ENCODE measurements at regions not wholly inside any gene's neighbourhood (a gene's known extent, or its start where the extent isn't known, plus 50 kb on each side); places are given as distances from the start of the nearest gene placed in this dataset.

DNA sequence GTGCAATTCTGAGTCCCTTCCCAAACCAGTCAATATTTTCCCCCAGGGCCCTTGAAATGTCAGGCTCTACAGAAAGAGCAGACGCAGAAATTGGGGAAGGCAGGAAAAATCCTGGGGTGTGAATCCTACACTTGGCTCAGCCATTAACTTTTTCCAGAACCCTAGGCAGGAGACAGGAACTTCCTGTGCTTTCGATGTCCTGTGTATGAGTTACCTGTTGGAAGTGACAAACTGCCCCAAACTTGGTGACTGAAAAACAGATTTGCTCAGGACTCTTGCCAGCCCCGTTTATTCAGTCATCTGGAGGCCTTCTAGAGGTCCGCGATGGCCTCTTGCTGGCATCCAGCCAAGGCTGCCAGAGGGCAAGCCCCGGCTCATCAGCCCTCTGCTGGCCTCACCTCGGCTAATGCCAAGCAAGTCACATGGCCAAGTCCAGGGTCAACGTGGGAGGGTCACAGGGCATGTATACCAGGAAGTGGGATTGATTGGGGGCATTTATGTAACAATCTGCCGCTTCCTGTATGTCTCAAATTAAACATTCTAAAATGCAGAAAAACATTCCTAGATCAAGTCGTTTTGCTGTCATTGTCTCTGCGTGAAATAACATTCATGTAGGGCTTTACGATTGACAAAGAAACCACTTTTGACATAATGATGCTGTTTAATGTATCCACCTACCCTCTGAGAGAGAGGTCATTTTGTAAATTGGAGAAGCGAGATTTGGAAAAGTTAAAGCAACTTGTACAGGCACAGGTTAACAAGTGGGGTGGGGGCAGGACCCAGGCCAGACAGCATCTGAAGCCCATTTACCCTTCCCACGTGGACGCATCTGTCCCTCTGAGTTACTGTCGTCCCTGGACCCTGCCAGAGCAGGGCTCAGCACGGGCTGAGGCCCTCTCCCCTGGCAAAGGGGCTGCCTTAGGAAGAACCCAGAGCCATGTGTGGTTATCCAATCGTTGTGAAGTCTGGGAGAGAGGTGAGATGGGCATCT lies 179.4 kb downstream of the INHBB start:
- no peak for DNase-seq
- no peak overlapping the region for H3K27ac ChIP-seq (ENCODE audit: insufficient read length, low read depth, low read length)
- no peak overlapping the region for H3K14ac ChIP-seq (ENCODE audit: insufficient read depth, low read length)
- no peaks in the 10 kb centered on the region for H4K20me1 ChIP-seq (ENCODE audit: control insufficient read depth, insufficient read depth, insufficient read length)
- H3K23me2 ChIP-seq (ENCODE audit: insufficient read length, low read depth, low read length, poor library complexity, severe bottlenecking): no peaks in the 10 kb centered on the region
- no peaks in the 10 kb centered on the region for H3K79me2 ChIP-seq (ENCODE audit: insufficient read depth, low read length)
- H2BK15ac ChIP-seq (ENCODE audit: low read depth, low read length): no peak overlapping the region
- H2AK5ac ChIP-seq (ENCODE audit: insufficient read length, low read length): no peak overlapping the region
- Mint-ChIP-seq H3K36me3 (ENCODE audit: insufficient read depth in 1 of 3, low read depth in 3 of 3) (no peaks in the 10 kb centered on the region), H3K27ac (no peak overlapping the region), H3K4me3 (no peak overlapping the region), H3K4me1 (peaks cover 13 to 31% of the 10 kb centered on the region in 2 experiments), H3K27me3 (ENCODE audit: low read depth) (peaks cover 94% of the 10 kb centered on the region), H3K9me3 (peaks cover 2 to 14% of the 10 kb centered on the region in 2 experiments; a peak in 2 of 5 replicates)
- H3K18ac ChIP-seq (ENCODE audit: insufficient read length, low read depth, low read length): no peak overlapping the region
- no peaks in the 10 kb centered on the region for H3K79me1 ChIP-seq (ENCODE audit: insufficient read depth, low read depth, low read length, poor library complexity, severe bottlenecking)
- no peaks in the 10 kb centered on the region for H3K9me3 ChIP-seq (ENCODE audit: control insufficient read depth, low read depth, low read length)
- H3K23ac ChIP-seq (ENCODE audit: insufficient read length, low read depth, low read length): no peak overlapping the region
- no peak overlapping the region for H2BK20ac ChIP-seq (ENCODE audit: low read depth, low read length, poor library complexity, severe bottlenecking)
- no peaks in the 10 kb centered on the region; the same call in 1 of the 2 replicates for H3K27me3 ChIP-seq (ENCODE audit: insufficient read depth, low read length)
- no peak overlapping the region for H4K8ac ChIP-seq (replicated peaks; ENCODE audit: insufficient read length, low read depth, low read length)
- H2BK12ac ChIP-seq (ENCODE audit: insufficient read length, low read depth, low read length): no peak overlapping the region
- H3T11ph ChIP-seq (ENCODE audit: low read length): no peak overlapping the region
- no peak overlapping the region for H3K9ac ChIP-seq (ENCODE audit: extremely low read depth, insufficient read length, low read length)
- H3K56ac ChIP-seq (ENCODE audit: insufficient read length, low read depth, low read length): no peak overlapping the region
- H2AFZ ChIP-seq (ENCODE audit: low read length): no peak overlapping the region
- no peaks in the 10 kb centered on the region; the same call in 1 of the 2 replicates for H3K4me1 ChIP-seq (ENCODE audit: insufficient read depth, low read length)
- no peak overlapping the region for H3K4me2 ChIP-seq (ENCODE audit: insufficient read depth, insufficient read length, low read length)
- H3K4ac ChIP-seq (ENCODE audit: low read depth, low read length): no peak overlapping the region
- TF ChIP-seq, protein P1, sequence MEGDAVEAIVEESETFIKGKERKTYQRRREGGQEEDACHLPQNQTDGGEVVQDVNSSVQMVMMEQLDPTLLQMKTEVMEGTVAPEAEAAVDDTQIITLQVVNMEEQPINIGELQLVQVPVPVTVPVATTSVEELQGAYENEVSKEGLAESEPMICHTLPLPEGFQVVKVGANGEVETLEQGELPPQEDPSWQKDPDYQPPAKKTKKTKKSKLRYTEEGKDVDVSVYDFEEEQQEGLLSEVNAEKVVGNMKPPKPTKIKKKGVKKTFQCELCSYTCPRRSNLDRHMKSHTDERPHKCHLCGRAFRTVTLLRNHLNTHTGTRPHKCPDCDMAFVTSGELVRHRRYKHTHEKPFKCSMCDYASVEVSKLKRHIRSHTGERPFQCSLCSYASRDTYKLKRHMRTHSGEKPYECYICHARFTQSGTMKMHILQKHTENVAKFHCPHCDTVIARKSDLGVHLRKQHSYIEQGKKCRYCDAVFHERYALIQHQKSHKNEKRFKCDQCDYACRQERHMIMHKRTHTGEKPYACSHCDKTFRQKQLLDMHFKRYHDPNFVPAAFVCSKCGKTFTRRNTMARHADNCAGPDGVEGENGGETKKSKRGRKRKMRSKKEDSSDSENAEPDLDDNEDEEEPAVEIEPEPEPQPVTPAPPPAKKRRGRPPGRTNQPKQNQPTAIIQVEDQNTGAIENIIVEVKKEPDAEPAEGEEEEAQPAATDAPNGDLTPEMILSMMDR (conservative IDR thresholded peaks at IDR 0.05): no peak
- H4K91ac ChIP-seq (ENCODE audit: insufficient read length, low read depth, low read length): no peak overlapping the region
- H4K5ac ChIP-seq (ENCODE audit: insufficient read length, low read depth, low read length): no peak overlapping the region
- no CpG with 5 or more reads among the region's 18 CpGs for WGBS (ENCODE audit: extremely low coverage, insufficient read length, low lambda C conversion rate)
- no peak overlapping the region for H2BK5ac ChIP-seq (ENCODE audit: insufficient read length, low read length)
- no peak overlapping the region for H2BK120ac ChIP-seq (ENCODE audit: low read depth, low read length, poor library complexity, severe bottlenecking)

All from H9 (cell line).